Neural progenitor cell (in vitro differentiated cells): ENCODE measurements at regions not wholly inside any gene's neighbourhood (a gene's known extent, or its start where the extent isn't known, plus 50 kb on each side); places are given as distances from the start of the nearest gene placed in this dataset.

Source experiments
- DNase-seq: peaks from one replicate; pipeline ENCODE4 v3.0.0-alpha.2; 2016; ENCODE audit warnings: low spot score
- H2AFZ ChIP-seq: fragments of 200-600 bp; sonication (generic); replicated peaks from 2 replicates; pipeline ENCODE4 v1.6.1; 2016; ENCODE audit warnings: antibody characterized with exemption
- H3F3A ChIP-seq: fragments of 200-600 bp; sonication (generic); 2 replicates; pipeline ENCODE4 v1.6.1; 2016; ENCODE audit warnings: antibody characterized with exemption, low read depth
- H3K27ac ChIP-seq: fragments of 200-600 bp; sonication (generic); 2 replicates; pipeline ENCODE4 v1.5.1; 2016; ENCODE audit warnings: mild to moderate bottlenecking
- H3K27me3 ChIP-seq: fragments of 200-600 bp; sonication (generic); 2 replicates; pipeline ENCODE4 v1.6.1; 2016; ENCODE audit warnings: mild to moderate bottlenecking, moderate library complexity
- H3K36me3 ChIP-seq: fragments of 200-600 bp; sonication (generic); 2 replicates; pipeline ENCODE4 v1.5.1; 2016
- H3K4me1 ChIP-seq: fragments of 200-600 bp; sonication (generic); 2 replicates; pipeline ENCODE4 v1.6.1; 2016; ENCODE audit warnings: mixed run types
- H3K4me2 ChIP-seq: fragments of 200-600 bp; sonication (generic); 2 replicates; pipeline ENCODE4 v1.6.1; 2016
- H3K4me3 ChIP-seq: fragments of 200-600 bp; sonication (generic); 2 replicates; pipeline ENCODE4 v1.5.1; 2016
- H3K79me2 ChIP-seq: fragments of 200-600 bp; sonication (generic); 2 replicates; pipeline ENCODE4 v1.6.1; 2016; ENCODE audit warnings: low read depth
- H3K9ac ChIP-seq: fragments of 200-600 bp; sonication (generic); 2 replicates; pipeline ENCODE4 v1.6.1; 2016
- H3K9me3 ChIP-seq: fragments of 200-600 bp; sonication (generic); 2 replicates; pipeline ENCODE4 v1.5.1; 2016; ENCODE audit warnings: low read depth
- H4K20me1 ChIP-seq: fragments of 200-600 bp; sonication (generic); 2 replicates; pipeline ENCODE4 v1.6.1; 2016; ENCODE audit warnings: low read depth
- H3K27ac Mint-ChIP-seq: 3 replicates; pipeline ENCODE4 v1.8.0; 2021; ENCODE audit warnings: mixed read lengths
- H3K27me3 Mint-ChIP-seq: 2 replicates; pipeline ENCODE4 v1.8.0; 2022; ENCODE audit warnings: low read depth, mild to moderate bottlenecking, inconsistent platforms, moderate library complexity, mixed read lengths; ENCODE audit not compliant: insufficient read depth
- H3K36me3 Mint-ChIP-seq: 3 replicates; pipeline ENCODE4 v1.8.0; 2021; ENCODE audit warnings: mixed read lengths
- H3K4me1 Mint-ChIP-seq: 3 replicates; pipeline ENCODE4 v1.8.0; 2021; ENCODE audit warnings: mixed read lengths
- H3K4me3 Mint-ChIP-seq: 3 replicates; pipeline ENCODE4 v1.8.0; 2021; ENCODE audit warnings: mild to moderate bottlenecking, moderate library complexity, mixed read lengths
- H3K9me3 Mint-ChIP-seq: 3 replicates; pipeline ENCODE4 v1.8.0; 2020; ENCODE audit warnings: mixed read lengths
- CTCF ChIP-seq: fragments of 200-600 bp; sonication (generic); IDR thresholded peaks from 2 replicates; pipeline ENCODE4 v1.5.1; 2017; ENCODE audit warnings: antibody characterized with exemption, mild to moderate bottlenecking
- EZH2 ChIP-seq: fragments of 200-600 bp; sonication (generic); IDR thresholded peaks from 2 replicates; pipeline ENCODE4 v1.6.1; 2017; ENCODE audit warnings: antibody characterized with exemption, mild to moderate bottlenecking, moderate library complexity
- EZH2phosphoT487 ChIP-seq: fragments of 200-600 bp; sonication (generic); IDR thresholded peaks from 2 replicates; pipeline ENCODE4 v1.6.1; 2017; ENCODE audit warnings: antibody characterized with exemption

- peaks cover 5% of the 10 kb centered on the region for H4K20me1 ChIP-seq
- H3K27me3 ChIP-seq = peaks cover 2% of the 10 kb centered on the region
- TF ChIP-seq EZH2 = no peak
- TF ChIP-seq EZH2phosphoT487 = no peak
- no peak for TF ChIP-seq CTCF
- no peak overlapping the region for H3K4me3 ChIP-seq
- Mint-ChIP-seq H3K9me3 (no peaks in the 10 kb centered on the region), H3K36me3 (no peaks in the 10 kb centered on the region), H3K4me3 (no peak overlapping the region), H3K27me3 (peaks cover 2% of the 10 kb centered on the region), H3K27ac (no peak overlapping the region), H3K4me1 (no peaks in the 10 kb centered on the region)
- no peak overlapping the region for H2AFZ ChIP-seq
- no peaks in the 10 kb centered on the region for H3K4me1 ChIP-seq
- no peak overlapping the region for H3K9ac ChIP-seq
- H3F3A ChIP-seq = no peaks in the 10 kb centered on the region
- H3K79me2 ChIP-seq = no peaks in the 10 kb centered on the region
- no peak overlapping the region for H3K4me2 ChIP-seq
- H3K36me3 ChIP-seq = no peaks in the 10 kb centered on the region
- no peak for DNase-seq
- no peaks in the 10 kb centered on the region for H3K9me3 ChIP-seq
- no peak overlapping the region for H3K27ac ChIP-seq
Measured at GRCh38 chr2:136531731-136532130, 233.6 kb upstream of the THSD7B start.

DNA sequence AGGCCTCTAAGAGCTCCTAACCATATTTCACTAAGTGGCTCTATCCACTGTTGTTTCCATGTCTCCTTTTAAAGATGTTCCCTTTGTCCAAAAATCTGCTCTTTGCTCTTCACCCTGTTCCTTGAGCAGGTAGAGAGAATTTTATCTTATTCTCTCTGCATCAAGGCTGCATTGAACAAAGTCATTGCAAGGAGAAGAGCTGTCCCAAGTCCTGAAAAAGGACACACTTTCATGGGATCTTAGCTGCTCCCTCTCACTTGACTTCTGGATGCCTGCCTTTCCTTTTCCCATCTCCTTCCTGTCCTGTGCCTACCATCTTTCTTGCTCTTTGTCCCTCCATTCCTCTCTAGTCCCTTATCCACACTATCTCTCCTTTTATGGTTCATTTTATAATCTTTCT, 235.2 kb upstream of the THSD7B start:
- H3K27me3 ChIP-seq = peaks cover 14% of the 10 kb centered on the region

DNA sequence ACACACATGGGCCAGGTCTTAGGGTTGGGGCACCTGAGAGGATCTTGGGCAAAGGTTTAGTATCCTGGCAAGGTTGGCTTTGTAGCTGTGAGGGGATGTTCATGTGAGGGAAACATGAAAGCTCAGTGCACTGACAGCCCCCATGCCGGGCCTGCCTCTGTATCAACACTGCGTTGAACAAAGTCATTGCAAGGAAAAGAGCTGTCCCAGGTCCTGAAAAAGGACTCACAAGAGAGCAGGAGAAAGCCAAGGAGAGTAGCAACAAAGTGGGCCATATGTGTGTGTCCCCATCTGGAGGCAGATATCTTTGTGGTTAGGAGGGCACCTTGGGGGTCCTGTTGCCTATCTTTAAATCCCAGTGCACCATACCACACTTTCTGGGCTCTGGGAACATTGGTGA, 237.8 kb upstream of the THSD7B start:
- Histone ChIP-seq H3K4me3 (no peak overlapping the region), H3K36me3 (no peaks in the 10 kb centered on the region), H3K4me2 (no peak overlapping the region), H3F3A (no peaks in the 10 kb centered on the region), H3K9me3 (no peaks in the 10 kb centered on the region), H3K27ac (no peak overlapping the region), H3K27me3 (peaks cover 24% of the 10 kb centered on the region), H3K9ac (no peak overlapping the region), H2AFZ (no peak overlapping the region), H3K4me1 (no peaks in the 10 kb centered on the region), H3K79me2 (no peaks in the 10 kb centered on the region), H4K20me1 (peaks cover 5% of the 10 kb centered on the region)
- Mint-ChIP-seq H3K9me3 (no peaks in the 10 kb centered on the region), H3K4me1 (no peaks in the 10 kb centered on the region), H3K27me3 (peaks cover 2% of the 10 kb centered on the region), H3K36me3 (no peaks in the 10 kb centered on the region), H3K27ac (no peak overlapping the region), H3K4me3 (no peak overlapping the region)
- no peak for TF ChIP-seq CTCF
- no peak for TF ChIP-seq EZH2
- no peak for TF ChIP-seq EZH2phosphoT487
- DNase-seq = peak; percentile 94

More for the DNA sequence above, 235.2 kb upstream of the THSD7B start:
- Mint-ChIP-seq H3K27ac (no peak overlapping the region), H3K36me3 (no peaks in the 10 kb centered on the region), H3K4me3 (no peak overlapping the region), H3K9me3 (no peaks in the 10 kb centered on the region), H3K27me3 (peaks cover 2% of the 10 kb centered on the region), H3K4me1 (no peaks in the 10 kb centered on the region)
- Histone ChIP-seq H3K27ac (no peak overlapping the region), H3K4me2 (no peak overlapping the region), H2AFZ (no peak overlapping the region), H3K4me1 (no peaks in the 10 kb centered on the region), H3K4me3 (no peak overlapping the region), H4K20me1 (peaks cover 5% of the 10 kb centered on the region), H3F3A (no peaks in the 10 kb centered on the region), H3K36me3 (no peaks in the 10 kb centered on the region), H3K9me3 (no peaks in the 10 kb centered on the region), H3K9ac (no peak overlapping the region), H3K79me2 (no peaks in the 10 kb centered on the region)
- DNase-seq = peak; percentile 62
- TF ChIP-seq EZH2 (no peak), EZH2phosphoT487 (no peak), CTCF (no peak)

- Histone ChIP-seq H3K4me1 (peaks cover 4% of the 10 kb centered on the region), H2AFZ (no peak overlapping the region), H3K4me3 (no peak overlapping the region), H3K36me3 (no peaks in the 10 kb centered on the region), H3K27ac (no peak overlapping the region), H3F3A (no peaks in the 10 kb centered on the region), H3K9me3 (no peaks in the 10 kb centered on the region), H3K4me2 (no peak overlapping the region), H3K27me3 (peaks cover 24% of the 10 kb centered on the region), H3K79me2 (no peaks in the 10 kb centered on the region), H4K20me1 (no peaks in the 10 kb centered on the region), H3K9ac (no peak overlapping the region)
- peaks cover 11% of the 10 kb centered on the region for H3K4me1 Mint-ChIP-seq
- H3K36me3 Mint-ChIP-seq = no peaks in the 10 kb centered on the region
- H3K9me3 Mint-ChIP-seq = no peaks in the 10 kb centered on the region
- no peak overlapping the region for H3K27ac Mint-ChIP-seq
- H3K27me3 Mint-ChIP-seq = peaks cover 4% of the 10 kb centered on the region
- H3K4me3 Mint-ChIP-seq = no peak overlapping the region
- no peak for DNase-seq
- TF ChIP-seq CTCF = no peak
Measured at GRCh38 chr2:136522724-136523123, 242.6 kb upstream of the THSD7B start.
